ENCODE measurements at regions not wholly inside any gene's neighbourhood (a gene's known extent, or its start where the extent isn't known, plus 50 kb on each side); places are given as distances from the start of the nearest gene placed in this dataset.

DNA sequence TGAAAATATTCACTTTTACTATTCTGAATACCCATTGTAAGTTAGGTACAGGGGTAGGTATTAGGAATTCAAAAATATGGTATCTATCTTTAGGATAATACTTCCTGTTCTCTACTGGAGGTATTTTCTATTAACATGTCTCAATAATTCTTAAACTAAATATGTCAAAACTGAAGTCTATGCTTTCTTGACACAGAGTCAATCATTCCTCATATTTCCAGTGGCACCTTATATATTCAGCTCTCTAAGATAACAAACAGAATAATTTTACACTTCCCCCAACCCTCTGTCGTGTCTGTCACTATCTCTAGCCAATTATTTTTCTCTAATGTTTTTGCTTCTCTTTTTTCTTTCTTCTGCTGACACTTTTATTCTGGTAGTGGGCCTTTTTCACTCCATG, 138.9 kb downstream of the TMEM26 start:
- H3K4me1 ChIP-seq, result no peaks in the 10 kb centered on the region
- no peaks in the 10 kb centered on the region for H3K36me3 ChIP-seq (ENCODE audit: low read depth, missing control alignments)
- no peaks in the 10 kb centered on the region for H3K9me3 ChIP-seq
- H3K27me3 ChIP-seq, result no peaks in the 10 kb centered on the region
- intact Hi-C loops (cut with DNase I; ENCODE audit: low total_unique reads), result no loop called here
- no peak overlapping the region for H3K27ac ChIP-seq
- 90 to 91% methylated on average over 1 of the region's 1 CpG for WGBS, 2 donors
- no peak for DNase-seq
- no peak overlapping the region for H3K4me3 ChIP-seq
- TF ChIP-seq POLR2A (IDR thresholded peaks at IDR 0.05), result no peak
- TF ChIP-seq, protein P1, sequence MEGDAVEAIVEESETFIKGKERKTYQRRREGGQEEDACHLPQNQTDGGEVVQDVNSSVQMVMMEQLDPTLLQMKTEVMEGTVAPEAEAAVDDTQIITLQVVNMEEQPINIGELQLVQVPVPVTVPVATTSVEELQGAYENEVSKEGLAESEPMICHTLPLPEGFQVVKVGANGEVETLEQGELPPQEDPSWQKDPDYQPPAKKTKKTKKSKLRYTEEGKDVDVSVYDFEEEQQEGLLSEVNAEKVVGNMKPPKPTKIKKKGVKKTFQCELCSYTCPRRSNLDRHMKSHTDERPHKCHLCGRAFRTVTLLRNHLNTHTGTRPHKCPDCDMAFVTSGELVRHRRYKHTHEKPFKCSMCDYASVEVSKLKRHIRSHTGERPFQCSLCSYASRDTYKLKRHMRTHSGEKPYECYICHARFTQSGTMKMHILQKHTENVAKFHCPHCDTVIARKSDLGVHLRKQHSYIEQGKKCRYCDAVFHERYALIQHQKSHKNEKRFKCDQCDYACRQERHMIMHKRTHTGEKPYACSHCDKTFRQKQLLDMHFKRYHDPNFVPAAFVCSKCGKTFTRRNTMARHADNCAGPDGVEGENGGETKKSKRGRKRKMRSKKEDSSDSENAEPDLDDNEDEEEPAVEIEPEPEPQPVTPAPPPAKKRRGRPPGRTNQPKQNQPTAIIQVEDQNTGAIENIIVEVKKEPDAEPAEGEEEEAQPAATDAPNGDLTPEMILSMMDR (IDR thresholded peaks at IDR 0.05), result no peak

DNA sequence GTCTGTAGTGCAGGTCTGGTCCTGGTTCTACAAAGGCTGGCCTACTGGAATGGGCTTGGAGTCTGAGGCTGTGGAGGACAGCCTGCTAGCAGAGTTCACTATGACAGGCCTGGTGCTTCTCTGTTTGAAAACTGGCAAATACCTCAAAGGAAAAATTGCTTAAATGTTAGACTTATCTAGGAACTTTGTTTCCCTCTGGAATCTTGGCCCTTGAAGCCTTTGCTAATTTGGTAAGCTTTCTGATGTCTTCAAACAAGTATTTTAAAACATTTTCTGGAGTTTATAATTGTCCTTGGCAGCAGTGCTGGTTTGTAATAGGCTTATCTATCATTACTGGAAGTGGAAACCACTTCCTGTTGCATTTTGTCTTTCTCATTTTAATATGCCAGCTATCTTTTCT, 139.7 kb downstream of the TMEM26 start:
- no peak for DNase-seq
- TF ChIP-seq POLR2A (IDR thresholded peaks at IDR 0.05), result no peak
- TF ChIP-seq, protein P1 (IDR thresholded peaks at IDR 0.05), result no peak
- no peaks in the 10 kb centered on the region for H3K36me3 ChIP-seq (ENCODE audit: low read depth, missing control alignments)
- no peaks in the 10 kb centered on the region for H3K9me3 ChIP-seq
- intact Hi-C loops (cut with DNase I; ENCODE audit: low total_unique reads), result no loop called here
- H3K4me3 ChIP-seq, result no peak overlapping the region
- no peaks in the 10 kb centered on the region for H3K27me3 ChIP-seq
- H3K4me1 ChIP-seq, result no peaks in the 10 kb centered on the region
- H3K27ac ChIP-seq, result no peak overlapping the region

DNA sequence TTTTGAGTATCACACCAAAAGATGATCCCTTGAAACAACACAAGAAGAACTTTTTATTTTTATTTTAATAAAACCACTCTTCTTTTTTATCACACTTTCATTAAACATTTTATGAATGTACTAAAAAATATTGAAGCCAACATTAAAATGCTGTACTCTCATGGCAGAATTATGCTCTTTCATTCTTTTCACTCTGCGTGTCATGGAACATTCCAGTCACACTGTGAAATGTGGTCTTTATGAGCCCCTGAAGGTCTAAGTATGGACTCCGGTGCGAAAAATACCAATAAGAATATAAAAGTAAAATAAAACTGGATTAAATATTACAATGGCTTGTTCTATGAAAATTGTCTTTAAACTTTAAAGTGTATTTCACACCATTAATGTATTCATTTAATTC, 148.4 kb downstream of the TMEM26 start:
- intact Hi-C loops (cut with DNase I; ENCODE audit: low total_unique reads), result no loop called here
- no peaks in the 10 kb centered on the region for H3K27me3 ChIP-seq
- 56 to 75% methylated on average over 3 of the region's 3 CpGs for WGBS, 2 donors
- H3K4me3 ChIP-seq, result no peak overlapping the region
- TF ChIP-seq, protein P1 (IDR thresholded peaks at IDR 0.05), result no peak
- TF ChIP-seq POLR2A (IDR thresholded peaks at IDR 0.05), result no peak
- no peaks in the 10 kb centered on the region for H3K9me3 ChIP-seq
- no peak for DNase-seq
- H3K27ac ChIP-seq, result no peak overlapping the region
- H3K36me3 ChIP-seq (ENCODE audit: low read depth, missing control alignments), result no peaks in the 10 kb centered on the region
- no peaks in the 10 kb centered on the region for H3K4me1 ChIP-seq

DNA sequence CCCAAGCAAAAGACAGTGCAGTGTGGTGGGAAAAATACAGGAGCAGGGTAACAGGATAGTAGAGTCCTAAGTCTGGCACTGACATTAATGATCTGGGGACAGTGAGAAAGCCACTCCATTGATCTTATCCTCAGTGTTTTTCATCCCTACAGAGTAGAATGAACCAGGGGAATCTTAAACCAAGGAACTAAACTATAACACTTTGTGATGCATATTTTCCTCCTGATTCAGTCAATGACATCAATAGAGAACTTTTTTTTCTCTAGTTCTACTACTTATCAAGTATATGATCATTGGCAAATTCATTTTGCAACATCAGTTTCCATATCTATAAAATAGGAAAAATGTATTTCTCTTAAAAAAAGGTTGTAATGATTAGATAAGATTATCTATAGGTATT, 151.1 kb downstream of the TMEM26 start:
- no peak for DNase-seq
- TF ChIP-seq, protein P1 (IDR thresholded peaks at IDR 0.05), result no peak
- TF ChIP-seq POLR2A (IDR thresholded peaks at IDR 0.05), result no peak
- intact Hi-C loops (cut with DNase I; ENCODE audit: low total_unique reads), result no loop called here
- no peaks in the 10 kb centered on the region for H3K27me3 ChIP-seq
- no peak overlapping the region for H3K27ac ChIP-seq
- H3K36me3 ChIP-seq (ENCODE audit: low read depth, missing control alignments), result no peaks in the 10 kb centered on the region
- H3K4me1 ChIP-seq, result no peaks in the 10 kb centered on the region
- no peaks in the 10 kb centered on the region for H3K9me3 ChIP-seq
- H3K4me3 ChIP-seq, result no peak overlapping the region

DNA sequence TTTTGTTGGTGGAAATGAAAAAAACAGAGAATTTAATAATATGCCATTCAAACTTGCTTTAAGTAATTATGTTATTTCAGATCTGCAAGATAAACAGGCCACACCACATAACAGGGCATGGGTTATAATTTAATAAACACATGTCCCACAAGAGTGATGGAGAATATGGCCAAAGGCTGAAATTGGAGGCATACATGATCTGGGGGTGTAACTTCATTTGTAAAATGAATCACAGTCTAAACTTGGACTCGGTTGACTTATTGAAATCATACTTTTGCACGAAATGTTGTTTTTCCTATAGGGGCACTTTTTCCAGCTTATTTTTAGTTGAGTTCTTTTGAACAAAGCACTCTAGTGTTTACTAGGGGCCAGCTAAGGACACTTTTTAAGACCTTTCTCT, 151.6 kb downstream of the TMEM26 start:
- no peak overlapping the region for H3K27ac ChIP-seq
- no peak overlapping the region for H3K4me3 ChIP-seq
- no peak for DNase-seq
- intact Hi-C loops (cut with DNase I; ENCODE audit: low total_unique reads), result no loop called here
- no peaks in the 10 kb centered on the region for H3K9me3 ChIP-seq
- H3K4me1 ChIP-seq, result no peaks in the 10 kb centered on the region
- 72 to 75% methylated on average over 2 of the region's 2 CpGs for WGBS, 2 donors
- no peak for TF ChIP-seq POLR2A (IDR thresholded peaks at IDR 0.05)
- TF ChIP-seq, protein P1 (IDR thresholded peaks at IDR 0.05), result no peak
- H3K36me3 ChIP-seq (ENCODE audit: low read depth, missing control alignments), result no peaks in the 10 kb centered on the region
- no peaks in the 10 kb centered on the region for H3K27me3 ChIP-seq

Data from testis (tissue), 2 donors.